Epithelial cell of esophagus (primary cell): ENCODE measurements at regions not wholly inside any gene's neighbourhood (a gene's known extent, or its start where the extent isn't known, plus 50 kb on each side); places are given as distances from the start of the nearest gene placed in this dataset.

Experiments used
- DNase-seq: peaks from one replicate; pipeline ENCODE4 v3.0.0; 2010; ENCODE audit warnings: low read depth
- H3K4me3 ChIP-seq: 2 replicates; pipeline ENCODE4 v1.5.1; 2011; ENCODE audit warnings: mild to moderate bottlenecking, low read length, control low read depth
- TF ChIP-seq, protein P1 (sequence below): IDR thresholded peaks from 2 replicates; pipeline ENCODE4 v1.5.1; 2011; ENCODE audit warnings: low read depth, mild to moderate bottlenecking, low read length, control low read depth, inconsistent platforms; ENCODE audit not compliant: insufficient read depth; ENCODE audit errors: missing control alignments

- no peak for DNase-seq
Observed at GRCh38 chr4:177612684-177613083, 170.4 kb upstream of the AGA start.

GRCh38 chr4:177632481-177632880 is 190.2 kb upstream of the AGA start:
- TF ChIP-seq, protein P1, sequence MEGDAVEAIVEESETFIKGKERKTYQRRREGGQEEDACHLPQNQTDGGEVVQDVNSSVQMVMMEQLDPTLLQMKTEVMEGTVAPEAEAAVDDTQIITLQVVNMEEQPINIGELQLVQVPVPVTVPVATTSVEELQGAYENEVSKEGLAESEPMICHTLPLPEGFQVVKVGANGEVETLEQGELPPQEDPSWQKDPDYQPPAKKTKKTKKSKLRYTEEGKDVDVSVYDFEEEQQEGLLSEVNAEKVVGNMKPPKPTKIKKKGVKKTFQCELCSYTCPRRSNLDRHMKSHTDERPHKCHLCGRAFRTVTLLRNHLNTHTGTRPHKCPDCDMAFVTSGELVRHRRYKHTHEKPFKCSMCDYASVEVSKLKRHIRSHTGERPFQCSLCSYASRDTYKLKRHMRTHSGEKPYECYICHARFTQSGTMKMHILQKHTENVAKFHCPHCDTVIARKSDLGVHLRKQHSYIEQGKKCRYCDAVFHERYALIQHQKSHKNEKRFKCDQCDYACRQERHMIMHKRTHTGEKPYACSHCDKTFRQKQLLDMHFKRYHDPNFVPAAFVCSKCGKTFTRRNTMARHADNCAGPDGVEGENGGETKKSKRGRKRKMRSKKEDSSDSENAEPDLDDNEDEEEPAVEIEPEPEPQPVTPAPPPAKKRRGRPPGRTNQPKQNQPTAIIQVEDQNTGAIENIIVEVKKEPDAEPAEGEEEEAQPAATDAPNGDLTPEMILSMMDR: no peak

More at GRCh38 chr4:177612684-177613083, 170.4 kb upstream of the AGA start:
- TF ChIP-seq, protein P1: no peak
- no peak overlapping the region for H3K4me3 ChIP-seq

DNA sequence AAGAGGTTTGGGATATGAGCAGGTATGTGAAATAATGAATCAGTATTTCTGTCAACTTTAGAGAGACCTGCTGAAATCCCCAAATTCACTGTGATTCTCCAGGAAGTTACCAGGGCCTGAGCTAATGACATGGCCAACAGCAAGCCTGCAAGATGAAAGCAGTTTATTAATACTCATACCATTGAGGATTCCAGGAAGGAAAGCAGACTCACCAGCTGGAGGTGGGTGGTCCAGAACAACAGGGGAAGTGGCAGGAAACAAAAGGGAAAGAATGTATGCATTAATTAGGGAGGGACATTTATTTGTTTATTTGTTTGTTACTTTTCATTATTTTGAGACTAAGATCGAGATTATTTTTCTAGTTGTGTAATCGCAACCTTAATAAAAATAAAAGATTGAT is 196.6 kb upstream of the AGA start:
- DNase-seq: no peak
- TF ChIP-seq, protein P1: no peak
- H3K4me3 ChIP-seq: no peak overlapping the region

More at GRCh38 chr4:177632481-177632880, 190.2 kb upstream of the AGA start:
- DNase-seq: no peak
- no peak overlapping the region for H3K4me3 ChIP-seq

DNA sequence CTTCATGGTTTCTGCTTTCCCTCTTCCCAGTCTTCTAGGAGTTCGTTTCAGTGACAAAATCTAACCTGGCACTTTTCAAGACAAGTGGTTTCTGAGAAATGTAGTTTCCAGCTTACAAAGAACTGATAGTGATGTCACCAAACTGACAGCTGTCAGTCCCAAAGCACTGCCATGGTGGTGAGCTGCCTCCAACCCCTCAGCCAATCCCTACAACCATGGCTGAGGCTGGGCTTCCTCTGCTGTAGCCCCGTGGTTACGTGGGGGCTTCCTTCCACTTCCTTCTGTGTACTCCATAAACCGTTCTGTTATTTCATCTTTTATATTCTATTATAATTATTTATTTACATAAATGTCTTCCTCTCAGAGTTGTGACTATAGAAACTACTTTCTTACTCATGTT is 198.6 kb upstream of the AGA start:
- TF ChIP-seq, protein P1: no peak
- no peak overlapping the region for H3K4me3 ChIP-seq
- no peak for DNase-seq

GRCh38 chr4:177660223-177660622 is 218.0 kb upstream of the AGA start:
- no peak for DNase-seq
- TF ChIP-seq, protein P1: no peak
- no peak overlapping the region for H3K4me3 ChIP-seq

DNA sequence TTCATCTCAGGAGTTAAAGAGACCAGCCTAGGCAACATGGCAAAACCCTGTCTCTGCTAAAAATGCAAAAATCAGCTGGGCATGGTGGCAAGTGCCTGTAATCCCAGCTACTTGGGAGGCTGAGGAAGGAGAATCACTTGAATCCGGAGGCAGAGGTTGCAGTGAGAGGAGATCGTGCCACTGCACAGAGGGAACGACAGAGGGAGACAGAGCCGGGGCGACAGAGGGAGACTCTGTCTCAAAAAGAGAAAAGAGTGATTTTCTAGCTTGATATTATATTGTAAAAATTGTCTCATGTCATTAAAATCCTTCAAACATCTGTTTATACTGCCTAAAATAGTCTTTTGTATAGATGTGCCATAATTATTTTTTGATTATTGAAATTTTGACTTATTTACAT is 225.4 kb upstream of the AGA start:
- H3K4me3 ChIP-seq: no peak overlapping the region
- peak; percentile 1 for DNase-seq
- TF ChIP-seq, protein P1: peak; percentile 44

DNA sequence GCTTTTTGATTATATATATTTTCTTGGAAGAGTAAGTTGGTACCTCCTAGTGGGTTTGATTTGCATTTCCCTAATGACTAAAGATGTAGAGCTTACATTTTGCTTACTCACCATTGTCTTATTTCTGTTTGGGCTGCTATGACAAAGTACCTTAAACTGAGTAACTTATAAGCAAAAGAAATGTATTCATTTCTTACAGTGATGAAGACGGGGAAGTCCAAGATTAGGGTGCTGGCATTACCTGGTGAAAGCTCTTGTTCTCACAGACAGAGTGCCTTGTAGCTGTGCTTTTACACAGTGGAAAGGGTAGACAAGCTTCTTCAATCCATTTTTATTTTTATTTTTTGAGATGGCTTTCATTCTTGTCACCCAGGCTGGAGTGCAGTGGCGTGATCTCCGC is 229.2 kb upstream of the AGA start:
- H3K4me3 ChIP-seq: no peak overlapping the region
- no peak for DNase-seq
- TF ChIP-seq, protein P1: no peak
